Omental fat pad (tissue), 3 donors: ENCODE measurements at regions not wholly inside any gene's neighbourhood (a gene's known extent, or its start where the extent isn't known, plus 50 kb on each side); places are given as distances from the start of the nearest gene placed in this dataset.
"Not testable (repeated sequence)": the region's sequence is repeated elsewhere in the genome, so short reads cannot be mapped to it uniquely, and the experiment has no call there.

Experiments used
- ATAC-seq: fragments of 150-250 bp; one replicate; pipeline ENCODE4 v1.9.1; 2016; ENCODE audit warnings: mild to moderate bottlenecking, moderate library complexity; ENCODE audit not compliant: low FRiP score
- DNase-seq: peaks from one replicate; pipeline ENCODE4 v3.0.0-alpha.2; 2019; ENCODE audit warnings: low spot score
- TF ChIP-seq, protein P1 (sequence below), 3 donors: fragments of 450-650 bp; IDR thresholded peaks; one replicate each; pipeline ENCODE4 v1.5.1; 2016 to 2017; ENCODE audit warnings: antibody characterized with exemption in 3 of 3, mild to moderate bottlenecking in 3 of 3, moderate library complexity in 2 of 3

GRCh38 chr6:74715355-74716085 is 490.3 kb downstream of the COL12A1 start:
- no peak for DNase-seq
- ATAC-seq = no peak
- TF ChIP-seq, protein P1, sequence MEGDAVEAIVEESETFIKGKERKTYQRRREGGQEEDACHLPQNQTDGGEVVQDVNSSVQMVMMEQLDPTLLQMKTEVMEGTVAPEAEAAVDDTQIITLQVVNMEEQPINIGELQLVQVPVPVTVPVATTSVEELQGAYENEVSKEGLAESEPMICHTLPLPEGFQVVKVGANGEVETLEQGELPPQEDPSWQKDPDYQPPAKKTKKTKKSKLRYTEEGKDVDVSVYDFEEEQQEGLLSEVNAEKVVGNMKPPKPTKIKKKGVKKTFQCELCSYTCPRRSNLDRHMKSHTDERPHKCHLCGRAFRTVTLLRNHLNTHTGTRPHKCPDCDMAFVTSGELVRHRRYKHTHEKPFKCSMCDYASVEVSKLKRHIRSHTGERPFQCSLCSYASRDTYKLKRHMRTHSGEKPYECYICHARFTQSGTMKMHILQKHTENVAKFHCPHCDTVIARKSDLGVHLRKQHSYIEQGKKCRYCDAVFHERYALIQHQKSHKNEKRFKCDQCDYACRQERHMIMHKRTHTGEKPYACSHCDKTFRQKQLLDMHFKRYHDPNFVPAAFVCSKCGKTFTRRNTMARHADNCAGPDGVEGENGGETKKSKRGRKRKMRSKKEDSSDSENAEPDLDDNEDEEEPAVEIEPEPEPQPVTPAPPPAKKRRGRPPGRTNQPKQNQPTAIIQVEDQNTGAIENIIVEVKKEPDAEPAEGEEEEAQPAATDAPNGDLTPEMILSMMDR (IDR thresholded peaks at IDR 0.05) = no peak

DNA sequence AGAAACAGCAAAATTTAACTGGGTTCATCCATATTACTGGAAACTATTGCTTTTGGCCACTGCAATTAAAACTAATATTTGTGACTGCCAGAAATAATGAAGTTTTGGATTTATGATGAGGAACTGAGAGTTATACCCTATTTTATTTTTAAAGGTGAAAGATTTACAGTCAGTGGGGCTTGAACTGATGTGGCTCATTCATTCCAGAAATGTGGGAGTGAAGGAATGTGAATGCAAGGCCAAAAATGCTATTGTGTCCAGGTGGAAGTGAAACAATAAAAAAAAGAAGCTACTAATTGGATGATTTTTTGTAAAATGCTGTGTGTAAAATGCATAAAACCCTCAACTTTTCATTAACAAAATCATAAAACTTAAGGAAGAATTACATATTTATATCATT is 491.9 kb downstream of the COL12A1 start:
- DNase-seq = no peak
- ATAC-seq = no peak
- TF ChIP-seq, protein P1 (IDR thresholded peaks at IDR 0.05) = no peak

GRCh38 chr6:74705451-74705850 is 500.4 kb downstream of the COL12A1 start:
- DNase-seq = no peak
- TF ChIP-seq, protein P1 (IDR thresholded peaks at IDR 0.05) = no peak
- ATAC-seq = no peak

DNA sequence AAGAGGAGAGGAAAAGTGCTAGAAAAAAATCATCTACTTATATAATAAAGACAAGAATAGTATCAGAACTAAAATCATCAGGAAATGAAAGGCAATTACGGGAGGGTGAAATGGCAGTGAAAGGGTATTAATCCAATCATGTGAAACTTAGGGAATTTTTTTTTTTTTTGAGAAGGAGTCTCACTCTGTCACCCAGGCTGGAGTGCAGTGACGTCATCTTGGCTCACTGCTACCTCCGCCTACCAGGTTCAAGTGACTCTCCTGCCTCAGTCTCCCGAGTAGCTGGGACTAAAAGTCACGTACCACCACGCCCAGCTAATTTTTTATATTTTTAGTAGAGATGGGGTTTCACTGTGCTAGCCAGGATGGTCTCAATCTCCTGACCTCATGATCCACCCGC is 501.3 kb downstream of the COL12A1 start:
- DNase-seq, ATAC-seq: not testable (repeated sequence)

- DNase-seq (no peak), ATAC-seq (no peak)
- TF ChIP-seq, protein P1 (IDR thresholded peaks at IDR 0.05) = no peak
These were observed 515.5 kb downstream of the COL12A1 start for GRCh38 chr6:74690365-74690764.

GRCh38 chr6:74689601-74690000 is 516.3 kb downstream of the COL12A1 start:
- ATAC-seq (no peak), DNase-seq (no peak)
- TF ChIP-seq, protein P1 (IDR thresholded peaks at IDR 0.05) = no peak

- no peak for ATAC-seq
These were observed 528.4 kb downstream of the COL12A1 start for GRCh38 chr6:74677463-74677862.

More at GRCh38 chr6:74677463-74677862, 528.4 kb downstream of the COL12A1 start:
- DNase-seq = no peak
- TF ChIP-seq, protein P1 (IDR thresholded peaks at IDR 0.05) = no peak
